SU-DHL-6 (cell line): ENCODE measurements at regions not wholly inside any gene's neighbourhood (a gene's known extent, or its start where the extent isn't known, plus 50 kb on each side); places are given as distances from the start of the nearest gene placed in this dataset.

ENCODE experiments used
- H2AFZ ChIP-seq: fragments of 200-600 bp; sonication (generic); 2 replicates; pipeline ENCODE4 v1.6.1; 2014; ENCODE audit warnings: low read depth, mild to moderate bottlenecking, moderate library complexity, mixed read lengths, antibody characterized with exemption, low read length; ENCODE audit not compliant: severe bottlenecking
- H3F3A ChIP-seq: fragments of 200-600 bp; shearing (Covaris generic); 2 replicates; pipeline ENCODE4 v1.6.0; 2016; ENCODE audit warnings: antibody characterized with exemption, mild to moderate bottlenecking; ENCODE audit not compliant: insufficient read depth
- H3K27ac ChIP-seq: fragments of 200-600 bp; sonication (generic); 2 replicates; pipeline ENCODE4 v1.5.1; 2016; ENCODE audit warnings: low read depth, mild to moderate bottlenecking, low read length, moderate library complexity, mixed read lengths
- H3K27me3 ChIP-seq: fragments of 200-600 bp; sonication (generic), shearing (Covaris generic); 2 replicates; pipeline ENCODE4 v1.6.0; 2014; ENCODE audit warnings: mild to moderate bottlenecking, low read length
- H3K36me3 ChIP-seq: fragments of 200-600 bp; sonication (generic); 2 replicates; pipeline ENCODE4 v1.6.1; 2014; ENCODE audit warnings: mild to moderate bottlenecking, low read length, mixed read lengths
- H3K4me2 ChIP-seq: fragments of 300-600, 200-600 bp; shearing (Covaris generic), sonication (generic); 2 replicates; pipeline ENCODE4 v1.6.0; 2014; ENCODE audit warnings: low read length, low read depth, mild to moderate bottlenecking; ENCODE audit not compliant: poor library complexity, severe bottlenecking
- H3K4me3 ChIP-seq: fragments of 200-600 bp; sonication (generic); 2 replicates; pipeline ENCODE4 v1.5.1; 2014; ENCODE audit warnings: antibody characterized with exemption, low read length, mild to moderate bottlenecking, mixed read lengths; ENCODE audit not compliant: insufficient read depth, poor library complexity, severe bottlenecking
- H3K79me2 ChIP-seq: fragments of 200-600 bp; sonication (generic); 2 replicates; pipeline ENCODE4 v1.6.1; 2014; ENCODE audit warnings: mild to moderate bottlenecking, low read length, moderate library complexity; ENCODE audit not compliant: insufficient read depth
- H3K9ac ChIP-seq: fragments of 200-600 bp; sonication (generic); 2 replicates; pipeline ENCODE4 v1.7.0; 2014; ENCODE audit warnings: mild to moderate bottlenecking, low read length
- H3K9me2 ChIP-seq: fragments of 200-600 bp; sonication (generic); replicated peaks from 2 replicates; pipeline ENCODE4 v1.6.1; 2014; ENCODE audit warnings: low read length; ENCODE audit not compliant: insufficient read depth
- H3K9me3 ChIP-seq: fragments of 200-600 bp; sonication (generic); 2 replicates; pipeline ENCODE4 v1.6.1; 2014; ENCODE audit warnings: low read length, mixed read lengths; ENCODE audit not compliant: insufficient read depth
- H4K20me1 ChIP-seq: fragments of 200-600 bp; sonication (generic); 2 replicates; pipeline ENCODE4 v1.6.1; 2014; ENCODE audit warnings: low read depth, mild to moderate bottlenecking, antibody characterized with exemption, low read length, moderate library complexity, mixed read lengths
- CTCF ChIP-seq: fragments of 200-600 bp; sonication (generic); IDR thresholded peaks from one replicate; pipeline ENCODE4 v1.5.1; 2017; ENCODE audit warnings: antibody characterized with exemption, mild to moderate bottlenecking, low read length, moderate library complexity; ENCODE audit not compliant: insufficient read depth, poor library complexity, severe bottlenecking
- EZH2phosphoT487 ChIP-seq: fragments of 200-600 bp; sonication (generic), shearing (Covaris generic); conservative IDR thresholded peaks from 2 replicates; pipeline ENCODE4 v1.6.1; 2018; ENCODE audit warnings: mild to moderate bottlenecking, antibody characterized with exemption, low read length, moderate library complexity, mixed read lengths

- H3F3A ChIP-seq, result no peaks in the 10 kb centered on the region
- H3K4me3 ChIP-seq, result no peak overlapping the region
- no peak overlapping the region for H3K4me2 ChIP-seq
- H4K20me1 ChIP-seq, result no peaks in the 10 kb centered on the region
- no peaks in the 10 kb centered on the region for H3K79me2 ChIP-seq
- no peaks in the 10 kb centered on the region for H3K9me2 ChIP-seq
- no peaks in the 10 kb centered on the region for H3K36me3 ChIP-seq
- TF ChIP-seq EZH2phosphoT487 (no peak), CTCF (no peak)
- H3K27ac ChIP-seq, result no peak overlapping the region
- no peaks in the 10 kb centered on the region for H3K9me3 ChIP-seq
- H3K27me3 ChIP-seq, result no peaks in the 10 kb centered on the region
- no peak overlapping the region for H3K9ac ChIP-seq
- no peak overlapping the region for H2AFZ ChIP-seq
Measured at GRCh38 chr10:47056247-47056510, 145.0 kb downstream of the PTPN20 start.

GRCh38 chr10:47057471-47057870, 146.2 kb downstream of the PTPN20 start:
- no peaks in the 10 kb centered on the region for H3K79me2 ChIP-seq
- no peak overlapping the region for H3K27ac ChIP-seq
- H3K4me2 ChIP-seq, result no peak overlapping the region
- H2AFZ ChIP-seq, result no peak overlapping the region
- H3K27me3 ChIP-seq, result no peaks in the 10 kb centered on the region
- H4K20me1 ChIP-seq, result no peaks in the 10 kb centered on the region
- no peaks in the 10 kb centered on the region for H3K36me3 ChIP-seq
- H3K9me3 ChIP-seq, result no peaks in the 10 kb centered on the region
- no peak overlapping the region for H3K9ac ChIP-seq
- H3F3A ChIP-seq, result no peaks in the 10 kb centered on the region
- H3K4me3 ChIP-seq, result no peak overlapping the region
- TF ChIP-seq CTCF (no peak), EZH2phosphoT487 (no peak)
- H3K9me2 ChIP-seq, result no peaks in the 10 kb centered on the region

- Histone ChIP-seq H3K9ac (no peak overlapping the region), H2AFZ (no peak overlapping the region), H3K9me3 (no peaks in the 10 kb centered on the region), H3K27ac (no peak overlapping the region), H3F3A (no peaks in the 10 kb centered on the region), H3K27me3 (no peaks in the 10 kb centered on the region), H3K4me3 (no peak overlapping the region), H3K9me2 (no peaks in the 10 kb centered on the region), H3K79me2 (no peaks in the 10 kb centered on the region), H3K4me2 (no peak overlapping the region), H4K20me1 (no peaks in the 10 kb centered on the region), H3K36me3 (no peaks in the 10 kb centered on the region)
- TF ChIP-seq EZH2phosphoT487 (no peak), CTCF (no peak)
Measured at GRCh38 chr10:47058032-47058702, 146.9 kb downstream of the PTPN20 start.

- Histone ChIP-seq H3K9me3 (no peaks in the 10 kb centered on the region), H3K9ac (no peak overlapping the region), H3K36me3 (no peaks in the 10 kb centered on the region), H3F3A (no peaks in the 10 kb centered on the region), H3K27me3 (no peaks in the 10 kb centered on the region), H3K4me2 (no peak overlapping the region), H3K9me2 (no peaks in the 10 kb centered on the region), H3K79me2 (no peaks in the 10 kb centered on the region), H4K20me1 (no peaks in the 10 kb centered on the region), H3K27ac (no peak overlapping the region), H3K4me3 (no peak overlapping the region), H2AFZ (no peak overlapping the region)
- TF ChIP-seq EZH2phosphoT487 (no peak), CTCF (no peak)
Measured at GRCh38 chr10:47058961-47059391, 147.7 kb downstream of the PTPN20 start.
